Endothelial cell (in vitro differentiated cells): ENCODE measurements at regions not wholly inside any gene's neighbourhood (a gene's known extent, or its start where the extent isn't known, plus 50 kb on each side); places are given as distances from the start of the nearest gene placed in this dataset.

Source experiments
- DNase-seq: peaks from one replicate; pipeline ENCODE4 v3.0.0; 2021; ENCODE audit warnings: low spot score
- H3K27ac Mint-ChIP-seq: one replicate; pipeline ENCODE4 v1.8.0; 2021; ENCODE audit warnings: mixed read lengths, inconsistent platforms; ENCODE audit not compliant: unreplicated experiment
- H3K27me3 Mint-ChIP-seq: one replicate; pipeline ENCODE4 v1.8.0; 2021; ENCODE audit warnings: mild to moderate bottlenecking, moderate library complexity, mixed read lengths, inconsistent platforms; ENCODE audit not compliant: unreplicated experiment
- H3K36me3 Mint-ChIP-seq: one replicate; pipeline ENCODE4 v1.8.0; 2021; ENCODE audit warnings: mild to moderate bottlenecking, low read depth, mixed read lengths, inconsistent platforms; ENCODE audit not compliant: unreplicated experiment
- H3K4me1 Mint-ChIP-seq: one replicate; pipeline ENCODE4 v1.8.0; 2021; ENCODE audit warnings: mild to moderate bottlenecking, mixed read lengths, inconsistent platforms; ENCODE audit not compliant: unreplicated experiment
- H3K4me3 Mint-ChIP-seq: one replicate; pipeline ENCODE4 v1.8.0; 2021; ENCODE audit warnings: mild to moderate bottlenecking, mixed read lengths, inconsistent platforms; ENCODE audit not compliant: unreplicated experiment
- H3K9me3 Mint-ChIP-seq: one replicate; pipeline ENCODE4 v1.8.0; 2021; ENCODE audit warnings: mixed read lengths, inconsistent platforms; ENCODE audit not compliant: unreplicated experiment
- TF ChIP-seq, protein P1 (sequence below): fragments of 200-600 bp; sonication (generic); IDR thresholded peaks from one replicate; pipeline ENCODE4 v1.5.0; 2021; ENCODE audit warnings: antibody characterized with exemption; ENCODE audit not compliant: unreplicated experiment

DNA sequence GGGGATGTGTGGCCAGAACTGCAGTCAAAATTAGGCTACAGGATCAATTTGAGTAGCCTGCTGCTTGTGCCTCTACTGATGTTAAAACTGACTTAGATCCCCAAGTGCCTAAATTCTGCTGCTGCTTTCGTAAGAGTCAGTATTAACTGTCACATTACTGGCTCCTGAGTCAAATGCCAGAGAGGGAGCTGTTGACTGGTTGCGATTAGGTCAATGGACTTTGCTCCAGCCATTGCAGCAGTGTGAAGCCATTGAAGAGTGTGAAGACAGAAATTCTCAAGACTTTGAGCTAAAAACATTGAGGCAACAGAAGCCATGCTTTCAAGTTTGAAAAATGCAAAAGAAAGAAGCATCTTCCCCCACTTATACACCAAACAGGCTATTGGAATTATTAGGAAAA lies 151.1 kb upstream of the MITF start:
- H3K36me3 Mint-ChIP-seq = peaks cover 6% of the 10 kb centered on the region
- no peak overlapping the region for H3K4me3 Mint-ChIP-seq
- TF ChIP-seq, protein P1, sequence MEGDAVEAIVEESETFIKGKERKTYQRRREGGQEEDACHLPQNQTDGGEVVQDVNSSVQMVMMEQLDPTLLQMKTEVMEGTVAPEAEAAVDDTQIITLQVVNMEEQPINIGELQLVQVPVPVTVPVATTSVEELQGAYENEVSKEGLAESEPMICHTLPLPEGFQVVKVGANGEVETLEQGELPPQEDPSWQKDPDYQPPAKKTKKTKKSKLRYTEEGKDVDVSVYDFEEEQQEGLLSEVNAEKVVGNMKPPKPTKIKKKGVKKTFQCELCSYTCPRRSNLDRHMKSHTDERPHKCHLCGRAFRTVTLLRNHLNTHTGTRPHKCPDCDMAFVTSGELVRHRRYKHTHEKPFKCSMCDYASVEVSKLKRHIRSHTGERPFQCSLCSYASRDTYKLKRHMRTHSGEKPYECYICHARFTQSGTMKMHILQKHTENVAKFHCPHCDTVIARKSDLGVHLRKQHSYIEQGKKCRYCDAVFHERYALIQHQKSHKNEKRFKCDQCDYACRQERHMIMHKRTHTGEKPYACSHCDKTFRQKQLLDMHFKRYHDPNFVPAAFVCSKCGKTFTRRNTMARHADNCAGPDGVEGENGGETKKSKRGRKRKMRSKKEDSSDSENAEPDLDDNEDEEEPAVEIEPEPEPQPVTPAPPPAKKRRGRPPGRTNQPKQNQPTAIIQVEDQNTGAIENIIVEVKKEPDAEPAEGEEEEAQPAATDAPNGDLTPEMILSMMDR = no peak
- peaks cover 4% of the 10 kb centered on the region for H3K4me1 Mint-ChIP-seq
- DNase-seq = no peak
- no peaks in the 10 kb centered on the region for H3K27me3 Mint-ChIP-seq
- no peak overlapping the region for H3K27ac Mint-ChIP-seq
- H3K9me3 Mint-ChIP-seq = peaks cover 7% of the 10 kb centered on the region

DNA sequence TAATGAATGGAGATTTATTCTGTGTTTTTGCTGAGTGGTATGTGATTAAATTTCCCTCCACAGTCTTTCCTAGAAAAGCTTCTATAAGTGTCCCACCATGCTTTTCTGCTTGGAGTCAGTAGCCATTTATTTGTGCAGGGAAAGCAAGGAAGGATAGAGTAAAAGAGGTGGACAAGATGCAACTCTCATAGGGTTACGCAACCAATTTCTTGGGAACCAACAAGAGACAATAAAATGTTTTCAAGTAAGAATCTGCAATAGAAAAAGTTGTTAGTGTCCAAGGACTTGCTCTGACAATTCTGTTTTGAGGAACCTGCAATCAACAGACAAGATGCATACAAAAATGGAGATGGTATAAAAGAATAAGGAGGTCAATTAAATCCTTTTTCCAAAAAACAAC lies 153.8 kb upstream of the MITF start:
- peaks cover 6% of the 10 kb centered on the region for H3K36me3 Mint-ChIP-seq
- H3K4me3 Mint-ChIP-seq = no peak overlapping the region
- peaks cover 4% of the 10 kb centered on the region for H3K4me1 Mint-ChIP-seq
- peaks cover 7% of the 10 kb centered on the region for H3K9me3 Mint-ChIP-seq
- H3K27ac Mint-ChIP-seq = no peak overlapping the region
- DNase-seq = no peak
- TF ChIP-seq, protein P1 = no peak
- H3K27me3 Mint-ChIP-seq = no peaks in the 10 kb centered on the region

DNA sequence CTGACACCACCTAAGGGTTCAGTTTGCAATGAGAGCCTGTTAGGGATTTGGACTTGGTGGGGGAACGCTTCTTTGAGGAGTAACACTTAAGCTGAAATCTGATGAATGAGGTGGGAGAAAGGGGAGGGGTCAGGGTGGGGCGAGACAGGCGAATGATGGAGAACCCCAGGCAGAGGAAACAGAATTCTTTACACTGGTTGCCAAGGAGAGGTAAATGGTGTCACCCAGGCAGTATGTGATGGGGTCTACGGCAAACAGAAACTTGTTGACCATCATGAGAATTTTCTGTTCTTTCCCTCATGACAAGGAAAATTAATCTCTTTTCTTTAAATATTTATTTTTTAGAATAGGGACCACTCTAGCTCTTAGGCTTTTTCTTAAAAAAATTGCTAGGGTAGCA lies 157.2 kb upstream of the MITF start:
- Mint-ChIP-seq H3K4me3 (no peak overlapping the region), H3K27me3 (no peaks in the 10 kb centered on the region), H3K4me1 (peaks cover 2% of the 10 kb centered on the region)

DNA sequence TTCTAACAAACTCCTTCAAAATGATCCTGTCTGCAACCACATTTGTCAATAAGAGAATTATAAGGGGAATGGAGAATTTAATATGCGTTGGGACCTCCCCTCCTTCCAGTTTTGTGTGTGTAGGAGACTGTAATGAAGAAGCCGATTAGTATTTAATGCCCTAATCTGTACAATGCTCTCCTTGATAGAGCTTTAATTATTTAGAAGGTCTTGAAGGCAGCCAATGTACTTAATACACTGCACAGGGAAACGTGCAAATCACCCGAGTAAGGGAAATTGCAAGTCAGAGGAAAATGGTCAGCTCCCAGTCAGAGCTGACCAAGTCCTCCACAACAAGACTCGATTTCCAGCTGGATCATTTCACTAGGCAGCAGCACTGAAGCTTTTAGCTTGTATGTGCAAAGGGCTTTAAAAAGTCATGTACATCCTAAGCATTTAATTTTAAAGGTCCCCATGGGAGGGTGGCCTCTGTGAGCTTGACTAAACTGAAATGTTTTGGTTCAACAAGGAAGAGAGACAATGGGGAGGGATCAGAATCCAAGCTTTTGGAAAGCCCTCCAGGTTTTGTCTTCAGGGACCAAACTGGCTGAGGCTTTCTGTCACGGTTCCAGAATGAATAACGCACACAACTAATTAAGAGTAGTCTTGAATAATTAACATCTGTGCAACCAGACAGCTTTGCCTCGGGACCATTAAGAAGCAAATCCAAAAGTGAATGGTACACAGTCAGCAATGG lies 159.8 kb upstream of the MITF start:
- Mint-ChIP-seq H3K27me3 (no peaks in the 10 kb centered on the region), H3K4me3 (no peak overlapping the region)
- TF ChIP-seq, protein P1 = no peak

More for the DNA sequence above, 157.2 kb upstream of the MITF start:
- TF ChIP-seq, protein P1 = no peak
- peaks cover 1% of the 10 kb centered on the region for H3K9me3 Mint-ChIP-seq
- peaks cover under 1% of the 10 kb centered on the region for H3K36me3 Mint-ChIP-seq
- no peak for DNase-seq
- H3K27ac Mint-ChIP-seq = no peak overlapping the region

DNA sequence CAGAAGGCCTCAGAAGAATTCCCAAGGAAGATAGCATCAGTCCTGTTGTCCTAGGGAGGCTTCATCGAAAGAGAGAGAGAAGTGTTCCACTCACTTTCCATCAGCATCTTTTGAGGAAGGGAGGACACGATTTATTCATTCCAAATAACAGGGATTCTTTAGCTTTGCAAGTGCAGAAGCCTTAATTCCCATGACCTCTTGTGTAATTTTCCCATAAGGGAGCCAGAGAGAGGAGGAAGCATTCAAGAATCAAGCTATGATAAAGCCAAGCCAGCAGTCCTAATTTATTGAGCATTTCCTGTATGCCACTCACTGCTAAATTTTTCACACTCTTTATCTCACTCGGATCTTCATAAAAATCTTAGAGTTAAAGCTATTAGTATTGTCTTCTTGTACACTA lies 169.7 kb upstream of the MITF start:
- Mint-ChIP-seq H3K4me1 (peaks cover 12% of the 10 kb centered on the region), H3K9me3 (no peaks in the 10 kb centered on the region), H3K36me3 (no peaks in the 10 kb centered on the region), H3K4me3 (no peak overlapping the region), H3K27me3 (no peaks in the 10 kb centered on the region), H3K27ac (no peak overlapping the region)
- TF ChIP-seq, protein P1 = no peak
- DNase-seq = no peak

More for the DNA sequence above, 159.8 kb upstream of the MITF start:
- Mint-ChIP-seq H3K4me1 (peaks cover 2% of the 10 kb centered on the region), H3K36me3 (no peaks in the 10 kb centered on the region), H3K27ac (no peak overlapping the region), H3K9me3 (no peaks in the 10 kb centered on the region)
- DNase-seq = no peak
